ENCODE measurements at regions not wholly inside any gene's neighbourhood (a gene's known extent, or its start where the extent isn't known, plus 50 kb on each side); places are given as distances from the start of the nearest gene placed in this dataset.

DNA sequence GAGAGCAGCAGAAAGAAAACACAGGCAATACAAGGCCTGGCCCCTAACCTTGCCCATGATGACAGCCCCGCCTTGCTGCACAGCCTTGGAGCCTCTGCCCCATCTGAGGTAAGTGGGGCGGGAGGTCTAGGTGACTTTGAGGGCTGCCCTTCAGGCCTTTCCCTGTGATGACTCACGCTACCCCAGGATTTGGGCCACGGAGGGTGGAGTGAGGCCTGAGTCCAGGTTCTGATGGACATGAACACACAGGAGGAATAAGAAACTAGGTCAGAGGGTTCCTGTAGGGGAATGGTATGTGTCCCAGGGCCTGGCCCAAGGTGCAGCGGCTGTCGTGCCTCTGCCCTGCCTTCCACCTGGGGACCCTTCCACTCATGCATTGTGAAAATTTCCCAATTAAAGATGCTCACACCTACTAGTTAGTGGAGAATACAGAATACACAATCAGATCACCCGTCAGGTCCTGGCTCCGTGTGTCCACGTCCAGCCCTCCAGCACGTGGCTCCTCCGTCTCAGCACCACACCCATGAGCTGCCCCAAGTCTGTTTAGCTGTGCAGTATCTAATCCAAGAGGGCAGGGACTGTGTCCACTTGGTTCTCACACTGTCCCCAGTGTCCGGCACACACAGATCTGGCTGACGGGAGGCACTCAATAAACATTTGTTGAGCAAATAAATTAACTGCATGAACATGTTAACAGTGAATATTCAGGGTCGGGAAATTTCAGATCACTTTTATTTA is 111.0 kb downstream of the CHST1 start:
- TF ChIP-seq EZH2phosphoT487 (IDR thresholded peaks at IDR 0.05; ENCODE audit: low read length), result no peak
- Histone ChIP-seq H3K79me2 (ENCODE audit: low read length) (no peaks in the 10 kb centered on the region), H3K36me3 (replicated peaks; ENCODE audit: insufficient read depth, low read length) (no peaks in the 10 kb centered on the region), H3F3A (ENCODE audit: insufficient read depth, low read length) (no peaks in the 10 kb centered on the region), H3K27me3 (replicated peaks; ENCODE audit: insufficient read depth, low read length) (no peaks in the 10 kb centered on the region), H3K4me1 (ENCODE audit: low read length) (no peaks in the 10 kb centered on the region), H3K4me3 (ENCODE audit: low read length) (no peak overlapping the region), H4K20me1 (ENCODE audit: insufficient read depth, low read length) (no peaks in the 10 kb centered on the region), H3K9me2 (replicated peaks; ENCODE audit: insufficient read depth, low read length) (no peaks in the 10 kb centered on the region), H3K9ac (ENCODE audit: low read length) (no peak overlapping the region), H3K9me3 (replicated peaks; ENCODE audit: insufficient read depth, low read length) (no peaks in the 10 kb centered on the region), H2AFZ (ENCODE audit: low read length) (no peak overlapping the region), H3K4me2 (ENCODE audit: low read depth, low read length) (no peak overlapping the region), H3K27ac (ENCODE audit: low read length) (no peak overlapping the region)
- no peak for DNase-seq

DNA sequence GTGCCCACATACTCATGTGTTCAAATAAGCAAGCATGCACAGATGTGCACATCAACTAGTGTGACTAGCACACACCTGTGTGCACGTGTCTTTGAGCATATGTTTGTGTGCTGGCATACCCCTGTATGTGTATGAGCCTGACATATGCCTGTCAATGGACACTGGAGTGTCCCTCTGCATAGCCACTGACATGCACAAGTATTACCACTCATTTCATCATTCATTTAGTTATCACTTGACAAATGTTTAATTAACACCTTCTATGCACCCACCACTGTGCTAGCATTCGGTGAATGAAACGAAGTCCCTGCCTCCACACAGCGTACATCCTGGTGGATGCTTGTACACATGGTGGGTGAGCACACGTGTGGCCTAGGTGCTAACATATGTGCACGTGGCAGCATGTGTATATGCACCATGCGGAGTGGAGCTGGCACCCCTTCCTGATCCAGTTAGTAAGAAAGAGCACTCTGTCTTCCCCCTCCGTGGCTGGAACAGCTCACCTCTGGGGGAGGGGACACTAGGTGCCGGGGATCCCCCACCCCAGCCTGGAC is 112.0 kb downstream of the CHST1 start:
- H2AFZ ChIP-seq (ENCODE audit: low read length), result no peak overlapping the region
- no peak overlapping the region for H3K4me2 ChIP-seq (ENCODE audit: low read depth, low read length)
- no peaks in the 10 kb centered on the region for H3K4me1 ChIP-seq (ENCODE audit: low read length)
- H3K4me3 ChIP-seq (ENCODE audit: low read length), result no peak overlapping the region
- DNase-seq, result no peak
- H3K27me3 ChIP-seq (replicated peaks; ENCODE audit: insufficient read depth, low read length), result no peaks in the 10 kb centered on the region
- H3K9me3 ChIP-seq (replicated peaks; ENCODE audit: insufficient read depth, low read length), result no peaks in the 10 kb centered on the region
- H3K79me2 ChIP-seq (ENCODE audit: low read length), result no peaks in the 10 kb centered on the region
- TF ChIP-seq EZH2 (optimal IDR thresholded peaks at IDR 0.05; ENCODE audit: low read depth, low read length), result no peak
- H4K20me1 ChIP-seq (ENCODE audit: insufficient read depth, low read length), result no peaks in the 10 kb centered on the region
- no peak overlapping the region for H3K9ac ChIP-seq (ENCODE audit: low read length)
- no peak overlapping the region for H3K27ac ChIP-seq (ENCODE audit: low read length)
- H3F3A ChIP-seq (ENCODE audit: insufficient read depth, low read length), result no peaks in the 10 kb centered on the region
- no peaks in the 10 kb centered on the region for H3K36me3 ChIP-seq (replicated peaks; ENCODE audit: insufficient read depth, low read length)
- no peaks in the 10 kb centered on the region for H3K9me2 ChIP-seq (replicated peaks; ENCODE audit: insufficient read depth, low read length)

DNA sequence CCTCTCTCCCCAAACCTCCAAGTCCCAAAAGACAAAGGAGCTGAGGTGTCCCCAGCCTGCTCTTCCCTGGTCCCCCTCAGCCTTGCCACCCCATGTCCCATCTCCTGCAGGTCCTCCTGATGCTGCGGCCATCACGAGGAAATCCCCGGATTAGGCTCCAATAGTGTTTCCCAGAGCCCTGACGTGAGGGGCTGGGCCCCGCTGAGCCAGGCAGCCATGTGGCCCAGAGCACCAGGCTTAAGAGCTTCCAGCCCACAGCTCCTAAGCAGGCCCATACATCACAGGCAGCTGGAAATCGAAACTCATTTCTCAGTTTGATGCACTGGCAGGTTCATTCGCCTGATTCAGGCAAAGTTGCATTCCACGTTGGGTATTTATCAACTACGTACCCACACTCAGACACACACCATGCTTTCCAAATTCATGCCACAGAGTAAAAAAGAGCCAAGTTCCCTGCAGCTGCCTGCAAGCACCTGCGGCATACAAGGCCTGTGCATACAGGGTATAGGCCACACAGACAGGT is 114.2 kb downstream of the CHST1 start:
- Histone ChIP-seq H3K4me3 (ENCODE audit: low read length) (no peak overlapping the region), H3K36me3 (replicated peaks; ENCODE audit: insufficient read depth, low read length) (no peaks in the 10 kb centered on the region), H3K79me2 (ENCODE audit: low read length) (no peaks in the 10 kb centered on the region), H3K4me2 (ENCODE audit: low read depth, low read length) (no peak overlapping the region), H3K9me2 (replicated peaks; ENCODE audit: insufficient read depth, low read length) (no peaks in the 10 kb centered on the region), H3K9me3 (replicated peaks; ENCODE audit: insufficient read depth, low read length) (no peaks in the 10 kb centered on the region), H3K27me3 (replicated peaks; ENCODE audit: insufficient read depth, low read length) (0 out of 2 replicates have a peak, but pooled peaks cover 2% of the 10 kb centered on the region), H3F3A (ENCODE audit: insufficient read depth, low read length) (no peaks in the 10 kb centered on the region), H3K9ac (ENCODE audit: low read length) (no peak overlapping the region), H2AFZ (ENCODE audit: low read length) (no peak overlapping the region), H3K4me1 (ENCODE audit: low read length) (no peaks in the 10 kb centered on the region), H3K27ac (ENCODE audit: low read length) (no peak overlapping the region), H4K20me1 (ENCODE audit: insufficient read depth, low read length) (no peaks in the 10 kb centered on the region)
- DNase-seq, result no peak
- TF ChIP-seq EZH2phosphoT487 (IDR thresholded peaks at IDR 0.05; ENCODE audit: low read length), result no peak
- no peak for TF ChIP-seq EZH2 (optimal IDR thresholded peaks at IDR 0.05; ENCODE audit: low read depth, low read length)
- TF ChIP-seq, protein P1, sequence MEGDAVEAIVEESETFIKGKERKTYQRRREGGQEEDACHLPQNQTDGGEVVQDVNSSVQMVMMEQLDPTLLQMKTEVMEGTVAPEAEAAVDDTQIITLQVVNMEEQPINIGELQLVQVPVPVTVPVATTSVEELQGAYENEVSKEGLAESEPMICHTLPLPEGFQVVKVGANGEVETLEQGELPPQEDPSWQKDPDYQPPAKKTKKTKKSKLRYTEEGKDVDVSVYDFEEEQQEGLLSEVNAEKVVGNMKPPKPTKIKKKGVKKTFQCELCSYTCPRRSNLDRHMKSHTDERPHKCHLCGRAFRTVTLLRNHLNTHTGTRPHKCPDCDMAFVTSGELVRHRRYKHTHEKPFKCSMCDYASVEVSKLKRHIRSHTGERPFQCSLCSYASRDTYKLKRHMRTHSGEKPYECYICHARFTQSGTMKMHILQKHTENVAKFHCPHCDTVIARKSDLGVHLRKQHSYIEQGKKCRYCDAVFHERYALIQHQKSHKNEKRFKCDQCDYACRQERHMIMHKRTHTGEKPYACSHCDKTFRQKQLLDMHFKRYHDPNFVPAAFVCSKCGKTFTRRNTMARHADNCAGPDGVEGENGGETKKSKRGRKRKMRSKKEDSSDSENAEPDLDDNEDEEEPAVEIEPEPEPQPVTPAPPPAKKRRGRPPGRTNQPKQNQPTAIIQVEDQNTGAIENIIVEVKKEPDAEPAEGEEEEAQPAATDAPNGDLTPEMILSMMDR (IDR thresholded peaks at IDR 0.05; ENCODE audit: low read length), result no peak

DNA sequence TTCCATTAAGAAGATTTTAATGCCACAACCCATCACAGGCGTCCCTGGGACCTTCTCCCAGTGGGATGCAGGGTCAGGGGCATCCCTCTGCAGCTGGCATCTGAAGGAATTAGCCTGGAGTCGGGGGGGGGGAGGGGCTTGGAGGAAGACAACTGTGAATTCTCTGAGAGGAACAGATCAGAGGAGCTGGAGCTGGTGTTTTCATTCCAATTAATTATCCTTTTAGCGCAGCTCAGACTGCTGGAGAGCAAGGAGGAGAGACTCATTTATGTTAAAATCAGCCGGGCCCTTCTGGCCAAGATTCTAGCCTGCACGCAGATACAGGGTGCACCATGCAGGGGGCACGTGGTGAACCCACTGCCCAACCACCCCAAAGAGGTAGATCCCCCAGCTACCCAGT is 116.2 kb downstream of the CHST1 start:
- DNase-seq, result no peak
- H3K4me2 ChIP-seq (ENCODE audit: low read depth, low read length), result no peak overlapping the region
- H3K4me3 ChIP-seq (ENCODE audit: low read length), result no peak overlapping the region
- H3K27ac ChIP-seq (ENCODE audit: low read length), result no peak overlapping the region
- H3K9me3 ChIP-seq (replicated peaks; ENCODE audit: insufficient read depth, low read length), result no peaks in the 10 kb centered on the region
- H3K36me3 ChIP-seq (replicated peaks; ENCODE audit: insufficient read depth, low read length), result no peaks in the 10 kb centered on the region
- TF ChIP-seq EZH2 (optimal IDR thresholded peaks at IDR 0.05; ENCODE audit: low read depth, low read length) (no peak), EZH2phosphoT487 (IDR thresholded peaks at IDR 0.05; ENCODE audit: low read length) (no peak)
- TF ChIP-seq, protein P1 (IDR thresholded peaks at IDR 0.05; ENCODE audit: low read length), result no peak
- H2AFZ ChIP-seq (ENCODE audit: low read length), result no peak overlapping the region
- no peaks in the 10 kb centered on the region for H3K79me2 ChIP-seq (ENCODE audit: low read length)
- no peaks in the 10 kb centered on the region for H3K4me1 ChIP-seq (ENCODE audit: low read length)
- H3K9ac ChIP-seq (ENCODE audit: low read length), result no peak overlapping the region
- H3K27me3 ChIP-seq (replicated peaks; ENCODE audit: insufficient read depth, low read length), result peaks cover 10% of the 10 kb centered on the region
- no peaks in the 10 kb centered on the region for H4K20me1 ChIP-seq (ENCODE audit: insufficient read depth, low read length)
- H3F3A ChIP-seq (ENCODE audit: insufficient read depth, low read length), result no peaks in the 10 kb centered on the region
- no peaks in the 10 kb centered on the region for H3K9me2 ChIP-seq (replicated peaks; ENCODE audit: insufficient read depth, low read length)

Data from MM.1S (cell line).